GM21423 (cell line): ENCODE measurements at regions not wholly inside any gene's neighbourhood (a gene's known extent, or its start where the extent isn't known, plus 50 kb on each side); places are given as distances from the start of the nearest gene placed in this dataset.

Experiments
- ATAC-seq: cut with Tn5 transposase; IDR thresholded peaks from one replicate; pipeline ENCODE4 v1.9.1; 2021; ENCODE audit warnings: mild to moderate bottlenecking, moderate library complexity; ENCODE audit not compliant: unreplicated experiment

- no peak for ATAC-seq
Observed at GRCh38 chr4:58216461-58216860, 1106.3 kb upstream of the IGFBP7 start.

DNA sequence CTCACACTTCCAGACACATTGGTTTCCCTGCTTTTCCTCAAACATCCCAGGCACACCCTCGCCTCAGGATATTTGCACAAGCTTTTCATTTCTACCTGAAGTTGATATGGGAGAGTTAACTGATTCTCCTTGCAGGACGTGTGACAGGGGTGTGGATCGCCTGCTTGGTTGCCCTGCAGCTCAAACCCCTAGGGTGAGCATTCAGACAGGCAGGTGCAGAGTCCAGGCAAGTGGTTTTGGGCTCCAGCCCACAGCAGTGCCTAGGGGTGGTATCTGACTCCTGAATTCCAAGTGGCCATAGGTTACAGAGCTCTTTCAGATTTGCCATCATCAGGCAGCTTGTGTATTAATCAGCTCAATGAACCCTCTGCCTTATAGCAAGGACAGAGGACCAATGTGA, 1104.2 kb upstream of the IGFBP7 start:
- no peak for ATAC-seq

DNA sequence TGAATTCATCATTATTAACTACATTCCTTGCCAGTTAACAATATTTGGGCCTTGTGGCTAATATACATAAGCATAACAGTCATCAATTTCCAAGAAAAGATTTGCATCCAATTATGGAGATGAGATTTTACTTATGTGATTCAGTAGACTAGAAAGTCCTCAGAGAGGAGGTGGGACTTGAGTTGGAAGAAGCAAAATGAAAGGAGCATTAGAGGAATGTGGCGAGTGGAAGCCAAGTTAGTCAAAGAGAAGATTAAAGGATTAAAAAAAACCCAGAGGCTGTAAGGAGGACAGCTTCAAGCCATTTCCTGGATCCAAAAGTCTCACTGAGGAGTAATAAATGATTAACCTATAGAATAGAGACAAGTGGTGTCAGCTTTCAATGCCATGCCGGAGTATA, 1099.4 kb upstream of the IGFBP7 start:
- no peak for ATAC-seq

GRCh38 chr4:58209001-58209400, 1098.8 kb upstream of the IGFBP7 start:
- ATAC-seq, result no peak

DNA sequence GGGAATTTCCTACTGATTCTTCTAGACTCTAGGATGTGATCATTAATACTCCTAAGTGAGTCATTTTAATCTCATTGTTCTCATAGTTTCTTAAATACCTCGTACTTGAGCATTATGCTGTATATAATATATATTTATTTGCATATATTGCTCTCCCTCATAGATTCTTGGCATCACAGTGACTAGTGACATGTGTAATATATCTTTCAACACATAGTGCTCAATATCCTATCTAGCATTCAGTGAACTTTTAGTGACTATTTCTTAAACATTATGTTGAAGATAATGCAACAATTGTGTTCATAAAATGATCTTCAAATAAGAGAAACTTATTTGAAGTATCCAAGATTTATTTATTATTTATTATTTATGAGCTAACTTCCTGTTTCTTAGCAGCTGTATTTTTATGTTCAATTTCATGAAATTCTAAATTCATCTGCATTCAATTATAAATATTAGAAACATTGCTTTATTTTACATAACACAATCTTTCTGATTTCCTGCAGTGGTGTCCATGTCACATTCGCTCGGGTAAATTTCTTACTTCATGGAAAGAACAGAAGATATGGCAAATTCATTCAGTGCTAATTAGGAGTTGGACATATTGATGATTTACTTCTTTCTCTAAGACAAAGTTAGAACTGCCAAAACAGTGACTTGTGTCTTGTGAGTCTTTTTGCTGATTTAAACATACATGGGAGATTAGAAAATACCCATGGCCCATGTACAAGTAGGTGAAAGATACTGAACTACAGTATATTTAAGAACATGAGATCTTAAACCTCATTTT, 1095.5 kb upstream of the IGFBP7 start:
- no peak for ATAC-seq

DNA sequence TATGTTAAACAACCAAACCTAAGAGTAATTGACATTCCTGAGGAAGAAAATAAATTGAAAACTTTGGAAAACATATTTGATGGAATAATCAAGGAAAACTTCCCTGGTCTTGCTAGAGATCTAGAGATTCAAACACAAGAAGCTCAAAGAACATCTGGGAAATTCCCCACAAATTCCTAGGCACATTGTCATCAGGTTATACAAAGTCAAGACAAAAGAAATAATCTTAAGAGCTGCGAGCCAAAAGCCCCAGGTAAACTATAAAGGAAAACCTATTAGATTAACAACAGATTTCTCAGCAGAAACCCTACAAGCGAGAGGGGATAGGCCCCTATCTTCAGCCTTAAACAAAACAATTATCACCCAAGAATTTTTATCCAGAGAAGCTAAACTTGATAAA, 1082.0 kb upstream of the IGFBP7 start:
- ATAC-seq, result no peak

- no peak for ATAC-seq
Observed at GRCh38 chr4:58191109-58191508, 1080.9 kb upstream of the IGFBP7 start.

DNA sequence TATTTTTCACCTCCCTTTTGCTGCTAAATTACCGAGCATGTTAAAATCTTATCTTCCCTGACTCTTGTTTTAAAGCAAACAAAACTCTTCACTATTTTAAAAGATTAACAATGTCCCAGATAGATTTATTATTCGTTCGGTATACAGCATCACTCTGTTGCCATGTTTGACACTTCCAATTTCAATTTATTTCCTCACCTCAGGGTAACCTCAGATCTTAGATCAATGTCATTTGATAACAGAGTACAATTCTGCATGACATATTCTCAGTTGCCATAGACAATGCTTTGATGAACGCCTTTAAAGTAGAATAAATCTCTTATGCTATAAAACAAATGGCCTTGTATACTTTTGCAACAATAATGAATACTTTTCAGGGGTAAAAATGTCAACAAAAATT, 1078.1 kb upstream of the IGFBP7 start:
- no peak for ATAC-seq

DNA sequence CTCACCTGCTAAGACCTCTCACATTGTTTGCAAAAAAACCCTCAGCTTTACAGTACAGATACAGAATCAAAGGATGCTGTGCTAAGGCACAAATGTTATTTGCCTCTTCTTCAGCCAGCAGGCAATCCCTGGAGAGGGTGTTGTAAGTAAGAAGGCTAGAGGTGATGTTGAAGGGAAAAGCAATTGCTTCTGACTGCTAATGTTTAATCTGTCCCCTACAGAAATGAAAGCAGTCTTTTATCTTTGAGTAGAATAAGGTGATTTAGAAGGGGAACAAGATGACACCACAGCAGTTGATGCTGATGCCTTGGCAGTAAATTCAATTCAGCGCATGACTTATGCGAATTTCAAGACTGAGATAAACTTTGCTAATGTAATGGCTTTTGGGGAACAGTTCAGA, 1064.8 kb upstream of the IGFBP7 start:
- ATAC-seq, result no peak

- ATAC-seq, result no peak
Observed at GRCh38 chr4:58166490-58166889, 1056.3 kb upstream of the IGFBP7 start.

DNA sequence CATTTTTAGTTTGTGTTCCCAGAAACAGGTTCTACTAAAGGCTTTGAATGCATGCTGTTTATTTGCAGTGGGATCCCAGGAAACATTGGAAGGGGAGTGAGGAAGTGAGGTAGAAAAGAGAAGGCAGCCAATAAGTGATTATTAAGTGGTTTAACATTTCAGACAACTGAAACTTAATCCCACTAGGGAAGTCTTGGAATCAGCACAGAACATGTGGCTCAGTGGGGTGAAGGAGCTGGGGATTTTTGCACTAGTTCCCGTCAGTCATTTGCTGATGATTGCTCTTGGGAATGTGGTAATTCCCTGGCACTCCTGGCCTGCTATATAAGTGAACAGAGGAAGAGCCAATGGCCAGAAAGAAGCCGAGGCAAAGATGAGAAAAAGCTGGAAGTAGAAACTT, 1053.0 kb upstream of the IGFBP7 start:
- ATAC-seq, result no peak

DNA sequence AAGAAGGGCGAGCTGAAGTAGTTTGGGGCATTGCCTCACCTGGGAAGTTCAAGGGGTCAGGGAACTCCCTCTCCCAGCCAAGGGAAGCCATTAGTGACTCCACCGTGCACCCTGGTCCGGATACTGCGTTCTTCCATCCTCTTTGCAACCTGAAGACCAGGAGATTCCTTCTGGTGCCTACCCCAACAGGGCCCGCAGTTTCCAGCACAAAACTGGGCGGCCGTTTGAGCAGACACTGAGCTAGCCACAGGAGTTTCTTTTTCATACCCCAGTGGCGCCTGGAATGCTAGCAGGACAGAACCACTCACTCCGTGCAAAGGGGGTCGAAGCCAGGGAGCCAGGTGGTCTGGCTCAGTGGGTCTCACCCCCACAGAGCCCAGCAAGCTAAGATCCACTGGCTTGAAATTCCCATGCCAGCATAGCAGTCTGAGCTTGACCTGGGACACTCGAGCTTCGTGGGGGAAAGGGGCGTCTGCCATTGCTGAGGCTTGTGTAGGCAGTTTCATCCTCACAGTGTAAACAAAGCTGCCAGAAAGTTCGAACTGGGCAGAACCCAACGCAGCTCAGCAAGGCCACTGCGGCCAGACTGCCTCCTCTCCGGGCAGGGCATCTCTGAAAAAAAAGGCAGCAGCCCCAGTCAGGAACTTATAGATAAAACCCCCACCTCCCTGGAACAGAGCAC, 1039.4 kb upstream of the IGFBP7 start:
- ATAC-seq, result no peak

GRCh38 chr4:58144721-58145120, 1034.5 kb upstream of the IGFBP7 start:
- no peak for ATAC-seq

DNA sequence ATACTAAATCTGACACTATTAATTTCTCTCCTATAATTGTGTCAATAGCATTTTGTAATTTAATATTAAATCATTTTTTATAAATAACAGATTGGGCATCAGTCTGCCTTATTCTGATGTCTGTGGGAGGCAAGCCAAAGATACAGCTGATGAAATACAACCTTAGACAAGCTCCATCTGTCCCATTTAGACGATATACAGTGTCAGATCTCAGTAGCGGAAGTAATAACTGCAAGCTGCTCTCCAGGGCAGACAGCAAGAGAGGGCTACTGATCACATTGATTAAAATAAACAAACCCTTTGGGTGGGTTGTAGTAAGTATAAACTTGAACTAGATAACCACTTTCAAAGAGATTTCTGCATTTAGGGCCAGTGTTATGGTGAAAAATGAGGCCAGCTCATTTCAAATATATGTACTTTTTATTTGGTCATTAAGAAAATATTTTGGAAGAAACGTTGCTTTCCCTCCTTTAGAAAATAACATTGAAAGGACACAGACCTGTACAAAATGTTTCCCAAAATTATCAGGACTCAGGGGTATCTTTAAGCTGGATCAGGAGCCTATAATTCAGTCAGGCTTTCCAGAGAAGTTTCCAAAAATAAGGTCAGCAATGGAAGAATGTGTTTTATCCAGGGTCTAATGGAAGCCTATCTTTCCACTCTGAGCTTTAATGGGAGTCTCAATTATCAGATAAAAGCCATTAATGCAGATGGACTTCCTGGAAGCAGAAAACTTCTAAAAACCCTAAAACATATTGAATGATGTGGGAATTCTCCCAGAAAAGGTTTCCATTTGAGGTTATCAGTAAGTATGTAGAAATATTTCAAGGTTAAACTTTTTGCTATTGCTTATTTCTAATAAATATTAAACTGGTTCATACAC, 1028.8 kb upstream of the IGFBP7 start:
- ATAC-seq, result no peak

GRCh38 chr4:58136604-58137003, 1026.4 kb upstream of the IGFBP7 start:
- ATAC-seq, result no peak

DNA sequence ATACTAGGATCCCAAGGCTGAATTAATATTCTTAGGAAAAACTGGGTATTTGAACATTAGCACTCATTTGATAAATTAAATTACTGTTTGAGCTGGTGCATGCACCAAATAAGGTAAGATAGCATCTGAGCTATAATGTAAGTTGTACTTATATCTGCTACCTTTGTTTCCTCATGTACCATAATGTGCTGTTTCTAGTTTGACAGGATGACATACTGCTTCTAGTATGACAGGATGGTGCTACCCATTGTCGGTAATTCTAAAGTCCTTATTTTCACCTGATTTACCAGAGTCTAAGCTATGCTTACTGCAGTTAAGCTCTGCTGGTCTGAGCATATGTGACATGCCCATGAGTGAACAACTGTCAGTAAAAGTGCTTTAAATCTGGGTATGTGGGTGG, 1017.5 kb upstream of the IGFBP7 start:
- no peak for ATAC-seq

DNA sequence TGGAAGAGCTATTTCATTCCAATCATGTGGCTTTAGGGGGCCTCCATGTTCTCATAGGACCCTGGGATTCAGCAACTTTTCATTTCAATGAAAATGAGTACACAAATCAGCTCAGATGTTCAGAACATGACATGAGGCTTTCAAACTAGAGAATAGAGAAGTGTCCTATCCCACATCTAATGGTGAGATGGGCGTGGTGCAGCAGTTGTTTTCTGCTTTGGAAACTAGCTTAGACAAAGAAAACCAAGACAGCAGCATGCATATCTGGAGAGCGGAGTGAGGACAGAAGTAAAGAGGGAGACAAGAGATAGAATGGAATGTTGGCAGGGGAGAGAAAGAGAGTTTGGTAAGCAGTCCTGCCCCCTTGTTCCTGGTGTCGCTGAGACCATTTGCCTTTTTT, 1009.1 kb upstream of the IGFBP7 start:
- no peak for ATAC-seq

DNA sequence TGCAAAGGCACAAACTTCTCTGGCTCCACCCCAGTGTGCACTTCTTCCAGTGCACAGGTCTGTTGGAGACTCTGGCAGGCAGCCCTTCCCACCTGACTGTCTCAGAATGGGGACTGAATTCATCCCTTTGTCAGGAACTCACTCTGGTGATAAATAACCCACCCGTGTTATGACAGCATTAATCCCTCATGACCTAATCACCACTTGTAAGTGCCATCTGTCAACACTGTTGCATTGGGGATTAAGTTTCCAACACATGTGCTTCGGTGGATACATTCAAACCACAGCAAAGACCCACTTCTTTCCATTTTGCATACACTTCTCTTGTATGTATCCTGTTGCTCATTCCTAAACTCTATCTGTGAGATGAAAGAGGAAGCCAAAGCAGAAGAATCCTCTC, 1002.9 kb upstream of the IGFBP7 start:
- ATAC-seq, result no peak

GRCh38 chr4:58111818-58112217, 1001.6 kb upstream of the IGFBP7 start:
- ATAC-seq, result no peak

GRCh38 chr4:58093352-58093751, 983.2 kb upstream of the IGFBP7 start:
- ATAC-seq, result no peak

GRCh38 chr4:58090539-58090938, 980.4 kb upstream of the IGFBP7 start:
- no peak for ATAC-seq

- ATAC-seq, result no peak
Observed at GRCh38 chr4:58081356-58081755, 971.2 kb upstream of the IGFBP7 start.
